Activated CD4-positive, alpha-beta T cell treated with anti-CD3 and anti-CD28 coated beads, Interleukin-2, Interleukin-4, amounts not matched to agents 100 ng/mL and 50 ng/mL, durations not matched to agents 16 hours and 8 hours (primary cell): ENCODE measurements at regions not wholly inside any gene's neighbourhood (a gene's known extent, or its start where the extent isn't known, plus 50 kb on each side); places are given as distances from the start of the nearest gene placed in this dataset.
"Not testable (repeated sequence)": the region's sequence is repeated elsewhere in the genome, so short reads cannot be mapped to it uniquely, and the experiment has no call there.

ENCODE experiments used
- DNase-seq: peaks from one replicate; pipeline ENCODE4 v3.0.0-alpha.2; 2020; ENCODE audit warnings: low spot score

GRCh38 chr2:149861034-149861433 lies 273.5 kb upstream of the MMADHC start:
- DNase-seq: no peak

GRCh38 chr2:149860276-149860921 lies 272.8 kb upstream of the MMADHC start:
- no peak for DNase-seq

- no peak for DNase-seq
Measured at GRCh38 chr2:149858901-149859634, 271.5 kb upstream of the MMADHC start.

GRCh38 chr2:149858216-149858615 lies 270.6 kb upstream of the MMADHC start:
- DNase-seq: no peak

- no peak for DNase-seq
Measured at GRCh38 chr2:149857344-149857743, 269.8 kb upstream of the MMADHC start.

GRCh38 chr2:149855859-149856258 lies 268.3 kb upstream of the MMADHC start:
- DNase-seq: not testable (repeated sequence)

GRCh38 chr2:149849591-149849990 lies 262.0 kb upstream of the MMADHC start:
- DNase-seq: no peak

- no peak for DNase-seq
Measured at GRCh38 chr2:149849136-149849535, 261.6 kb upstream of the MMADHC start.

- DNase-seq: no peak
Measured at GRCh38 chr2:149841396-149841795, 253.8 kb upstream of the MMADHC start.

- no peak for DNase-seq
Measured at GRCh38 chr2:149832324-149832723, 244.7 kb upstream of the MMADHC start.

GRCh38 chr2:149828520-149829210 lies 241.1 kb upstream of the MMADHC start:
- no peak for DNase-seq

GRCh38 chr2:149827585-149828126 lies 240.1 kb upstream of the MMADHC start:
- no peak for DNase-seq

GRCh38 chr2:149826471-149827125 lies 239.0 kb upstream of the MMADHC start:
- DNase-seq: no peak

GRCh38 chr2:149825473-149825872 lies 237.9 kb upstream of the MMADHC start:
- DNase-seq: no peak

- no peak for DNase-seq
Measured at GRCh38 chr2:149824136-149824535, 236.6 kb upstream of the MMADHC start.

- no peak for DNase-seq
Measured at GRCh38 chr2:149819356-149819957, 231.9 kb upstream of the MMADHC start.

- no peak for DNase-seq
Measured at GRCh38 chr2:149816756-149817551, 229.4 kb upstream of the MMADHC start.

- DNase-seq: no peak
Measured at GRCh38 chr2:149815941-149816340, 228.4 kb upstream of the MMADHC start.

- DNase-seq: no peak
Measured at GRCh38 chr2:149814901-149815300, 227.3 kb upstream of the MMADHC start.

- DNase-seq: no peak
Measured at GRCh38 chr2:149814049-149814448, 226.5 kb upstream of the MMADHC start.

GRCh38 chr2:149808556-149808955 lies 221.0 kb upstream of the MMADHC start:
- DNase-seq: no peak
